Colonic mucosa (tissue), 4 donors: ENCODE measurements at regions not wholly inside any gene's neighbourhood (a gene's known extent, or its start where the extent isn't known, plus 50 kb on each side); places are given as distances from the start of the nearest gene placed in this dataset.

ENCODE experiments used
- DNase-seq: peaks from one replicate; pipeline ENCODE4 v3.0.0-alpha.2; 2020
- H3K27ac ChIP-seq: fragments of 200-600 bp; one replicate; pipeline ENCODE4 v1.8.0; 2021
- H3K27me3 ChIP-seq: fragments of 200-600 bp; one replicate; pipeline ENCODE4 v1.8.0; 2021
- H3K36me3 ChIP-seq: fragments of 200-600 bp; one replicate; pipeline ENCODE4 v1.8.0; 2021
- H3K4me1 ChIP-seq: fragments of 200-600 bp; one replicate; pipeline ENCODE4 v1.8.0; 2021; ENCODE audit warnings: mild to moderate bottlenecking
- H3K4me3 ChIP-seq: fragments of 200-600 bp; one replicate; pipeline ENCODE4 v1.8.0; 2021
- H3K9ac ChIP-seq, 2 donors: one replicate each; pipeline ENCODE4 v1.7.0; 2013; ENCODE audit warnings: control low read depth in 2 of 2, low read depth in 2 of 2, low read length in 2 of 2
- H3K9me3 ChIP-seq: fragments of 200-600 bp; one replicate; pipeline ENCODE4 v1.8.0; 2021
- intact Hi-C: fragments of 100-400 bp; cut with DNase I; formaldehyde crosslinking; loops from one replicate; pipeline ENCODE4 v1.14.1; 2022
- TF ChIP-seq, protein P1 (sequence below): fragments of 200-600 bp; IDR thresholded peaks from one replicate; pipeline ENCODE4 v1.8.0; 2022; ENCODE audit warnings: antibody characterized with exemption, mild to moderate bottlenecking
- donor health status: healthy.
- donor health status: DM: no; HTN: no; CAD: no.
- donor health status: DM: no; HTN: no; CAD: no.

DNA sequence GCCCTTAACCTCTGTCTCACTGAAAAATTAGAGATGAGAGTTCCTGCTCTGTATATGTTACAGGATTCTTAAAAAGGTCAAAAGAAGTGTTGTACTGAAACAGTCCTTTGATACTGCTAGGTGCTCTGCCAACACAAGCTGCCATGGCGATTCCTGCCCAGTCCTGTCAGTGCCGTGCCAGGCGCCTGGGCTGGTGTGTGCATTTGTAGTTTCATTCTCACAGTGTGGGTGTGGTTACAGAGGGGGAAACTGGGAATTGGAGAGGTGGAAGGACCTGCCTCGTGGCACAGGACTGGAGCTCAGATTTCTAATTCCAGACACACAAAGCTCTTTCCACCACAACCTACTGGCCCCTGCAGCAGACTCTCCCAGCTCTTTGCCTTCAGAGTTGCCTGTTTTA lies 122.3 kb upstream of the RAB6C start:
- H3K9me3 ChIP-seq = no peaks in the 10 kb centered on the region
- H3K4me3 ChIP-seq = no peak overlapping the region
- H3K27me3 ChIP-seq = no peaks in the 10 kb centered on the region
- no peak overlapping the region for H3K9ac ChIP-seq
- no peaks in the 10 kb centered on the region for H3K36me3 ChIP-seq
- intact Hi-C loops = no loop called here
- TF ChIP-seq, protein P1, sequence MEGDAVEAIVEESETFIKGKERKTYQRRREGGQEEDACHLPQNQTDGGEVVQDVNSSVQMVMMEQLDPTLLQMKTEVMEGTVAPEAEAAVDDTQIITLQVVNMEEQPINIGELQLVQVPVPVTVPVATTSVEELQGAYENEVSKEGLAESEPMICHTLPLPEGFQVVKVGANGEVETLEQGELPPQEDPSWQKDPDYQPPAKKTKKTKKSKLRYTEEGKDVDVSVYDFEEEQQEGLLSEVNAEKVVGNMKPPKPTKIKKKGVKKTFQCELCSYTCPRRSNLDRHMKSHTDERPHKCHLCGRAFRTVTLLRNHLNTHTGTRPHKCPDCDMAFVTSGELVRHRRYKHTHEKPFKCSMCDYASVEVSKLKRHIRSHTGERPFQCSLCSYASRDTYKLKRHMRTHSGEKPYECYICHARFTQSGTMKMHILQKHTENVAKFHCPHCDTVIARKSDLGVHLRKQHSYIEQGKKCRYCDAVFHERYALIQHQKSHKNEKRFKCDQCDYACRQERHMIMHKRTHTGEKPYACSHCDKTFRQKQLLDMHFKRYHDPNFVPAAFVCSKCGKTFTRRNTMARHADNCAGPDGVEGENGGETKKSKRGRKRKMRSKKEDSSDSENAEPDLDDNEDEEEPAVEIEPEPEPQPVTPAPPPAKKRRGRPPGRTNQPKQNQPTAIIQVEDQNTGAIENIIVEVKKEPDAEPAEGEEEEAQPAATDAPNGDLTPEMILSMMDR = no peak
- H3K27ac ChIP-seq = no peak overlapping the region
- DNase-seq = no peak
- H3K4me1 ChIP-seq = no peaks in the 10 kb centered on the region

DNA sequence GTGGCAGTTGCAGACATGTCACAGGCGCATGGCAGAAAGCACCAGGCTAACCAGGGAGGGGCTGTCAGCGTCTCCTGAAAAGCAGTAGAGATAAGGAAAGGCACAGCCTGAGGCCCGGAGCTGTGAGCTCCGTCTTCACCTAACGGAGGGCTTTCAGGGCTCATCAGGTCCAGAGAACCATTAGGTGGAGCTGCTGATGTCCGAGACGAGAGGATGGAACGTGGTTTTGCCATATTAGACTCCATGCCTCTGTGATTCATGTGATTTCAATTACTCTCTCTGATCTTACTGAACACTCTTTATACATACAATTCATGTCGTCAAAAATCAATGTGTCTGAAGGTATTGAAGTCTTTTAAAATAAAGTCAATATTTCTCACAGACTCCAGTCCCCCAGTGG lies 120.3 kb upstream of the RAB6C start:
- Histone ChIP-seq H3K4me1 (no peaks in the 10 kb centered on the region), H3K9ac (no peak overlapping the region), H3K27me3 (no peaks in the 10 kb centered on the region), H3K36me3 (no peaks in the 10 kb centered on the region), H3K9me3 (no peaks in the 10 kb centered on the region), H3K4me3 (no peak overlapping the region), H3K27ac (no peak overlapping the region)
- intact Hi-C loops = no loop called here
- TF ChIP-seq, protein P1 = no peak
- no peak for DNase-seq

DNA sequence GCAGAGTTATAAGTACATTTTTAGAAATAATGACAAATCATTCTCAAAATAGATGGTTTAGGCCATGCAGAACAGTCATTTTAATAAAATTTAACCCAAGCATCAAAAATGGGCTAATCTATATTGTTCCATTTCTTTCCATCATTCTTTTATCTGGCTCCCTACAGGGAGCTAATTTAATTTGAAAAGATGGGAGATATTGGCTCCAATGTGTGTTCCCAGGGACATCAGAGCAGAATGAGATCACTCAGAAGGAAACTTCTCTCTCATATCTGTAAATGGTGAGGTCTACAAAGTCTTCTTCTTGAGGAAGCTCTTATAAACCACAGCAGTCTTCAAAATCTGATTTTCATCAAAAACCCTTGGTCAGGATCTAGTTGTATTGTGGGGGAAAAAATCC lies 119.4 kb upstream of the RAB6C start:
- intact Hi-C loops = no loop called here
- no peak overlapping the region for H3K4me3 ChIP-seq
- H3K9ac ChIP-seq = no peak overlapping the region
- no peaks in the 10 kb centered on the region for H3K36me3 ChIP-seq
- no peaks in the 10 kb centered on the region for H3K9me3 ChIP-seq
- no peaks in the 10 kb centered on the region for H3K4me1 ChIP-seq
- H3K27me3 ChIP-seq = no peaks in the 10 kb centered on the region
- no peak for DNase-seq
- H3K27ac ChIP-seq = no peak overlapping the region
- TF ChIP-seq, protein P1 = no peak

DNA sequence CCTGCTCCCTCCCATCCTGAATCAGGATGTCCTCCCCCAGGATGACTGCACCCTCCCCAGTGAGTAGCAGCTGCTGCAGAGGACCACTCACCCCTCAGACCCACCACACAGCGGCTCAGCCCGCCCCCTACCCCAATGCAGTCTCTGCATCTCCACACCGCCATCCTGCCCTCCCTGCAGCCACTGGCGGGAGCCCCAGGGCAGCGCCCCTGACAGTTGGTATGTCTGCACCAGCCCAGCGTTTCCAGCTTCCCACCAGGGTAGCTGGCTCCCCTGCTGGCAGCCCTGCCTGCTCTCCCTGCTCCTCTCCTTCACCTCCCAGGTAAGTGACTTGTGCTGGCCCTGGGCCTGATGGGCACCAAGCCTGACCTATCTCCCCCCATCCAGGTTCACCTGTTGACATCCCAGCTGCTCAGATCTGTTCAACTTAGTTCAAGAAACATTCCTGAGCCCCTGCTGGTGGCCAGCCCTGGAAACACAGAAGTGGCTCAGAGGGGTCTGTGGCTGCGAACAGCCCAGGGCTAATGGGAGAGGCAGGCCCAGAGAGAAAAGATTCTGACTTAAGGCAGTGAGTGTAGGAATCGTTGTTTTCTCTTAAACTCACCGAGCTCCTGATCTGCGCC lies 117.7 kb upstream of the RAB6C start:
- intact Hi-C loops = no loop called here
- H3K9ac ChIP-seq = no peak overlapping the region
- H3K9me3 ChIP-seq = no peaks in the 10 kb centered on the region
- H3K27me3 ChIP-seq = no peaks in the 10 kb centered on the region
- TF ChIP-seq, protein P1 = no peak
- no peaks in the 10 kb centered on the region for H3K4me1 ChIP-seq
- H3K36me3 ChIP-seq = no peaks in the 10 kb centered on the region
- no peak overlapping the region for H3K27ac ChIP-seq
- DNase-seq = no peak
- no peak overlapping the region for H3K4me3 ChIP-seq

DNA sequence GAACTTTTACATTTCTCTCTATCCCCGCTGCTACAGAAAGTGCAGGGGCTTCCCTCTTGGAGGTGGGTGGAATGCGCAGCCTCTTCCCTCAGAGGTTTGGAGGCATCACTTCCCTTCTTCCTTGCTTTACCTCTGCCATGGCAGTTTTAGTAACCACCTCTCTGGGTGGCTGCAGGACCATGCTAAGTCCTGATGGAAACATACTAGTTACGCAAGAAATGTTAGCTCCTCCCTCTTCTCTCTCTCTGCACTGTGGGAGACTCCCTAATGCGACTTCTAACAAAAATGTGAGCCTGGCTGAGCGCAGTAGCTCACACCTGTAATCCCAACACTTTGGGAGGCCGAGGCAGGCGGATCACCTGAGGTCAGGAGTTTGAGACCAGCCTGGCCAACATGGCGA lies 116.8 kb upstream of the RAB6C start:
- DNase-seq = no peak
- Histone ChIP-seq H3K4me3 (no peak overlapping the region), H3K27ac (no peak overlapping the region), H3K9ac (no peak overlapping the region), H3K27me3 (no peaks in the 10 kb centered on the region), H3K9me3 (no peaks in the 10 kb centered on the region), H3K36me3 (no peaks in the 10 kb centered on the region), H3K4me1 (no peaks in the 10 kb centered on the region)
- intact Hi-C loops = no loop called here
- TF ChIP-seq, protein P1 = no peak

DNA sequence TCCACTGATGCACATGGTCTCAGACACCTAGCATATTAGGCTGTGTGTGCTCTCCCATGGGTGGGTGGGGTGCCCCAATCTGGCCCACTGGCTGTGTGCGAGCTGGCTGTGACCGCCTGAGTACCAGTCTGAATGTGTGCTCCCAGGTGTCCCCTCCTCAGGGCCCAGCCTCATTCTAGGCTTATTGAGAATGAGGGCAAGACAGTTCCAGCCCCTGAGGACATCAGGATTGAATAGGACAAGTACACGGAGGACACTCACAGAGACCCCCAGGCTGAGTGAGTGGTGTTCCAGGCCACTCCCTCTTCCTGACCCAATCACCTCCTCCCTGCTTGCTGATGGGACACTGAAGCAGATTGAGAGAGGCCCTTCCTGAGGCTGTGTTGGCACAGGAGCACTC lies 116.1 kb upstream of the RAB6C start:
- no peak overlapping the region for H3K9ac ChIP-seq
- TF ChIP-seq, protein P1 = no peak
- no peak for DNase-seq
- no peaks in the 10 kb centered on the region for H3K27me3 ChIP-seq
- H3K9me3 ChIP-seq = no peaks in the 10 kb centered on the region
- no peak overlapping the region for H3K4me3 ChIP-seq
- H3K36me3 ChIP-seq = no peaks in the 10 kb centered on the region
- no peak overlapping the region for H3K27ac ChIP-seq
- H3K4me1 ChIP-seq = no peaks in the 10 kb centered on the region
- intact Hi-C loops = no loop called here
